ENCODE measurements at regions not wholly inside any gene's neighbourhood (a gene's known extent, or its start where the extent isn't known, plus 50 kb on each side); places are given as distances from the start of the nearest gene placed in this dataset.
"Not testable (repeated sequence)": the region's sequence is repeated elsewhere in the genome, so short reads cannot be mapped to it uniquely, and the experiment has no call there.

GRCh38 chr10:78464118-78464855, 430.6 kb downstream of the RPS24 start:
- no peak for ATAC-seq

GRCh38 chr10:78464856-78465267, 431.2 kb downstream of the RPS24 start:
- no peak for ATAC-seq

GRCh38 chr10:78465431-78465830, 431.8 kb downstream of the RPS24 start:
- ATAC-seq = no peak

- ATAC-seq = no peak
Measured at GRCh38 chr10:78467496-78468106, 433.9 kb downstream of the RPS24 start.

GRCh38 chr10:78468731-78469130, 435.1 kb downstream of the RPS24 start:
- ATAC-seq = not testable (repeated sequence)

GRCh38 chr10:78470267-78471103, 436.8 kb downstream of the RPS24 start:
- ATAC-seq = no peak

- no peak for ATAC-seq
Measured at GRCh38 chr10:78471326-78471722, 437.7 kb downstream of the RPS24 start.

- no peak for ATAC-seq
Measured at GRCh38 chr10:78471723-78472550, 438.3 kb downstream of the RPS24 start.

GRCh38 chr10:78472551-78472890, 438.9 kb downstream of the RPS24 start:
- ATAC-seq = no peak

- no peak for ATAC-seq
Measured at GRCh38 chr10:78473006-78473405, 439.3 kb downstream of the RPS24 start.

GRCh38 chr10:78474743-78475142, 441.1 kb downstream of the RPS24 start:
- ATAC-seq = no peak

GRCh38 chr10:78475437-78475836, 441.8 kb downstream of the RPS24 start:
- ATAC-seq = no peak

- no peak for ATAC-seq
Measured at GRCh38 chr10:78476156-78476555, 442.5 kb downstream of the RPS24 start.

- ATAC-seq = no peak
Measured at GRCh38 chr10:78476844-78477243, 443.2 kb downstream of the RPS24 start.

- no peak for ATAC-seq
Measured at GRCh38 chr10:78478919-78479318, 445.3 kb downstream of the RPS24 start.

GRCh38 chr10:78479467-78479866, 445.8 kb downstream of the RPS24 start:
- ATAC-seq = no peak

- no peak for ATAC-seq
Measured at GRCh38 chr10:78481842-78482241, 448.2 kb downstream of the RPS24 start.

- no peak for ATAC-seq
Measured at GRCh38 chr10:78483641-78484040, 450.0 kb downstream of the RPS24 start.

- ATAC-seq = no peak
Measured at GRCh38 chr10:78489034-78489433, 455.4 kb downstream of the RPS24 start.

- ATAC-seq = no peak
Measured at GRCh38 chr10:78491812-78492211, 458.1 kb downstream of the RPS24 start.

GRCh38 chr10:78492424-78492823, 458.8 kb downstream of the RPS24 start:
- ATAC-seq = no peak

GRCh38 chr10:78494179-78494578, 460.5 kb downstream of the RPS24 start:
- no peak for ATAC-seq
